NCI-H2196 (cell line): ENCODE measurements at regions not wholly inside any gene's neighbourhood (a gene's known extent, or its start where the extent isn't known, plus 50 kb on each side); places are given as distances from the start of the nearest gene placed in this dataset.

Source experiments
- DNase-seq: peaks from one replicate; lab custom pipeline; 2025; ENCODE audit not compliant: unreplicated experiment; lab: John Stamatoyannopoulos, UW

- DNase-seq: no peak
Measured at GRCh38 chr7:32194537-32194936, 124.3 kb upstream of the PDE1C start.

- DNase-seq: no peak
Measured at GRCh38 chr7:32191305-32191704, 121.1 kb upstream of the PDE1C start.

- no peak for DNase-seq
Measured at GRCh38 chr7:32179567-32179966, 109.4 kb upstream of the PDE1C start.

GRCh38 chr7:32178677-32179366 is 108.6 kb upstream of the PDE1C start:
- no peak for DNase-seq

GRCh38 chr7:32177232-32177631 is 107.0 kb upstream of the PDE1C start:
- no peak for DNase-seq

- no peak for DNase-seq
Measured at GRCh38 chr7:32175099-32175498, 104.9 kb upstream of the PDE1C start.

GRCh38 chr7:32171248-32171647 is 101.0 kb upstream of the PDE1C start:
- DNase-seq: no peak

- DNase-seq: no peak
Measured at GRCh38 chr7:32170838-32171237, 100.6 kb upstream of the PDE1C start.

GRCh38 chr7:32169228-32169627 is 99.0 kb upstream of the PDE1C start:
- no peak for DNase-seq

GRCh38 chr7:32167815-32168214 is 97.6 kb upstream of the PDE1C start:
- DNase-seq: no peak

GRCh38 chr7:32167256-32167655 is 97.0 kb upstream of the PDE1C start:
- DNase-seq: no peak

- peak; percentile 31 for DNase-seq
Measured at GRCh38 chr7:32164341-32164996, 94.3 kb upstream of the PDE1C start.

- no peak for DNase-seq
Measured at GRCh38 chr7:32163896-32164295, 93.7 kb upstream of the PDE1C start.

- no peak for DNase-seq
Measured at GRCh38 chr7:32163141-32163806, 93.1 kb upstream of the PDE1C start.

GRCh38 chr7:32161708-32162107 is 91.5 kb upstream of the PDE1C start:
- no peak for DNase-seq

- no peak for DNase-seq
Measured at GRCh38 chr7:32158751-32159745, 88.8 kb upstream of the PDE1C start.

- DNase-seq: no peak
Measured at GRCh38 chr7:32158076-32158475, 87.9 kb upstream of the PDE1C start.

- DNase-seq: no peak
Measured at GRCh38 chr7:32155712-32156111, 85.5 kb upstream of the PDE1C start.

- no peak for DNase-seq
Measured at GRCh38 chr7:32154797-32155196, 84.6 kb upstream of the PDE1C start.

- DNase-seq: no peak
Measured at GRCh38 chr7:32153006-32153405, 82.8 kb upstream of the PDE1C start.

- DNase-seq: no peak
Measured at GRCh38 chr7:32152576-32152975, 82.4 kb upstream of the PDE1C start.
